Astrocyte (in vitro differentiated cells and primary cell): ENCODE measurements at regions not wholly inside any gene's neighbourhood (a gene's known extent, or its start where the extent isn't known, plus 50 kb on each side); places are given as distances from the start of the nearest gene placed in this dataset.
"Not testable (repeated sequence)": the region's sequence is repeated elsewhere in the genome, so short reads cannot be mapped to it uniquely, and the experiment has no call there.

Source experiments
- DNase-seq: peaks from one replicate; pipeline ENCODE4 v3.0.0-alpha.2; 2010; ENCODE audit warnings: low read depth
- FAIRE-seq: peaks from 2 replicates; lab custom pipeline; 2011; peaks lifted over from hg19 to GRCh38; lab: Jason Lieb, UNC
- H2AFZ ChIP-seq: 2 replicates; pipeline ENCODE4 v1.6.0; 2012; ENCODE audit warnings: low read depth, low read length, inconsistent platforms
- H3K27ac ChIP-seq: 2 replicates; pipeline ENCODE4 v1.5.1; 2011; ENCODE audit warnings: low read depth, low read length, inconsistent platforms
- H3K27me3 ChIP-seq: 2 replicates; pipeline ENCODE4 v1.6.0; 2011; ENCODE audit warnings: low read length, inconsistent platforms; ENCODE audit not compliant: insufficient read depth
- H3K36me3 ChIP-seq: 2 replicates; pipeline ENCODE4 v1.5.1; 2011; ENCODE audit warnings: low read length, inconsistent platforms; ENCODE audit not compliant: insufficient read depth
- H3K4me1 ChIP-seq: 2 replicates; pipeline ENCODE4 v1.5.1; 2011; ENCODE audit warnings: low read length, inconsistent platforms; ENCODE audit not compliant: insufficient read depth
- H3K4me2 ChIP-seq: 2 replicates; pipeline ENCODE4 v1.6.0; 2012; ENCODE audit warnings: low read length, inconsistent platforms
- H3K4me3 ChIP-seq: 2 replicates; pipeline ENCODE4 v1.5.1; 2011; ENCODE audit warnings: low read depth, mild to moderate bottlenecking, low read length, inconsistent platforms; ENCODE audit not compliant: insufficient read depth
- H3K79me2 ChIP-seq: 2 replicates; pipeline ENCODE4 v1.6.0; 2012; ENCODE audit warnings: mild to moderate bottlenecking, low read length, inconsistent platforms; ENCODE audit not compliant: insufficient read depth
- H3K9ac ChIP-seq: 2 replicates; pipeline ENCODE4 v1.6.0; 2012; ENCODE audit warnings: mild to moderate bottlenecking, low read length, inconsistent platforms
- H3K9me3 ChIP-seq: 2 replicates; pipeline ENCODE4 v1.5.1; 2012; ENCODE audit warnings: low read depth, mild to moderate bottlenecking, low read length, inconsistent platforms; ENCODE audit not compliant: insufficient read depth
- H4K20me1 ChIP-seq: 2 replicates; pipeline ENCODE4 v1.6.0; 2012; ENCODE audit warnings: low read length, inconsistent platforms; ENCODE audit not compliant: insufficient read depth
- H3K27ac Mint-ChIP-seq: one replicate; pipeline ENCODE4 v1.8.0; 2021; ENCODE audit warnings: mild to moderate bottlenecking, mixed read lengths; ENCODE audit not compliant: unreplicated experiment
- H3K27me3 Mint-ChIP-seq: one replicate; pipeline ENCODE4 v1.8.0; 2021; ENCODE audit warnings: low read depth, mixed read lengths; ENCODE audit not compliant: unreplicated experiment
- H3K36me3 Mint-ChIP-seq: one replicate; pipeline ENCODE4 v1.8.0; 2021; ENCODE audit warnings: low read depth, mixed read lengths; ENCODE audit not compliant: unreplicated experiment
- H3K4me1 Mint-ChIP-seq: one replicate; pipeline ENCODE4 v1.8.0; 2021; ENCODE audit warnings: low read depth, mixed read lengths; ENCODE audit not compliant: unreplicated experiment
- H3K4me3 Mint-ChIP-seq: one replicate; pipeline ENCODE4 v1.8.0; 2021; ENCODE audit warnings: mild to moderate bottlenecking, moderate library complexity, mixed read lengths; ENCODE audit not compliant: unreplicated experiment
- H3K9me3 Mint-ChIP-seq: one replicate; pipeline ENCODE4 v1.8.0; 2021; ENCODE audit warnings: mild to moderate bottlenecking, mixed read lengths; ENCODE audit not compliant: unreplicated experiment
- EZH2 ChIP-seq: IDR thresholded peaks from 2 replicates; pipeline ENCODE4 v1.6.1; 2012; ENCODE audit warnings: mild to moderate bottlenecking, low read length, inconsistent platforms; ENCODE audit not compliant: insufficient read depth
- TF ChIP-seq, protein P1 (sequence below): IDR thresholded peaks from 2 replicates; pipeline ENCODE4 v1.5.1; 2011; ENCODE audit warnings: low read depth, mild to moderate bottlenecking, inconsistent platforms, low read length, moderate library complexity; ENCODE audit not compliant: insufficient read depth

DNA sequence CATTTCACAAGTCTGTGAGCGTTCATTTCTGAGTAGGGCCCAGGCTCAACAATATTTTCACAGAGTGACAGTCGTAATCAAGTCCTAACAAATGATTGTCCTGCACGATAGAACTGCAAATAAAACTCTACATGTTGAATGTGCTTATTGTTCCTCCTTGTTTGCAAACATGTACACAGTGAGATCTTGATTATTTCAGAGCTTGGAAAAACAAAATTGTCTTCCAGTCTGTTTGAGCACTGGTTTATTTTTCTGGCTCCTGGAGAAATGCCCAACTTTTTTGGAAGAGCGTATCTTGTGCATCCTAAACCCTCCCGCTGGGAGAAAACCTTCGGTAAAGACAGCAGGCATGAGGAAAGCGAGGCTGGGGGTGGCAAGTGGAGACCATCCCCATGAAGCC, 91.1 kb downstream of the TEX36 start:
- H3K27me3 ChIP-seq: no peaks in the 10 kb centered on the region
- no peak overlapping the region for H3K27ac Mint-ChIP-seq
- no peak overlapping the region for H3K4me3 ChIP-seq
- DNase-seq (no peak), FAIRE-seq (no peak)
- no peaks in the 10 kb centered on the region for H3K9me3 ChIP-seq
- TF ChIP-seq EZH2: no peak
- TF ChIP-seq, protein P1, sequence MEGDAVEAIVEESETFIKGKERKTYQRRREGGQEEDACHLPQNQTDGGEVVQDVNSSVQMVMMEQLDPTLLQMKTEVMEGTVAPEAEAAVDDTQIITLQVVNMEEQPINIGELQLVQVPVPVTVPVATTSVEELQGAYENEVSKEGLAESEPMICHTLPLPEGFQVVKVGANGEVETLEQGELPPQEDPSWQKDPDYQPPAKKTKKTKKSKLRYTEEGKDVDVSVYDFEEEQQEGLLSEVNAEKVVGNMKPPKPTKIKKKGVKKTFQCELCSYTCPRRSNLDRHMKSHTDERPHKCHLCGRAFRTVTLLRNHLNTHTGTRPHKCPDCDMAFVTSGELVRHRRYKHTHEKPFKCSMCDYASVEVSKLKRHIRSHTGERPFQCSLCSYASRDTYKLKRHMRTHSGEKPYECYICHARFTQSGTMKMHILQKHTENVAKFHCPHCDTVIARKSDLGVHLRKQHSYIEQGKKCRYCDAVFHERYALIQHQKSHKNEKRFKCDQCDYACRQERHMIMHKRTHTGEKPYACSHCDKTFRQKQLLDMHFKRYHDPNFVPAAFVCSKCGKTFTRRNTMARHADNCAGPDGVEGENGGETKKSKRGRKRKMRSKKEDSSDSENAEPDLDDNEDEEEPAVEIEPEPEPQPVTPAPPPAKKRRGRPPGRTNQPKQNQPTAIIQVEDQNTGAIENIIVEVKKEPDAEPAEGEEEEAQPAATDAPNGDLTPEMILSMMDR: no peak
- no peaks in the 10 kb centered on the region for H3K4me1 Mint-ChIP-seq
- H3K36me3 ChIP-seq: no peaks in the 10 kb centered on the region
- no peak overlapping the region for H3K4me2 ChIP-seq
- no peak overlapping the region for H3K27ac ChIP-seq
- no peaks in the 10 kb centered on the region for H3K36me3 Mint-ChIP-seq
- H3K4me3 Mint-ChIP-seq: no peak overlapping the region
- H4K20me1 ChIP-seq: no peaks in the 10 kb centered on the region
- no peak overlapping the region for H2AFZ ChIP-seq
- no peaks in the 10 kb centered on the region for H3K4me1 ChIP-seq
- H3K9ac ChIP-seq: no peak overlapping the region
- H3K9me3 Mint-ChIP-seq: peaks cover 12% of the 10 kb centered on the region
- H3K79me2 ChIP-seq: no peaks in the 10 kb centered on the region
- peaks cover 3% of the 10 kb centered on the region for H3K27me3 Mint-ChIP-seq

DNA sequence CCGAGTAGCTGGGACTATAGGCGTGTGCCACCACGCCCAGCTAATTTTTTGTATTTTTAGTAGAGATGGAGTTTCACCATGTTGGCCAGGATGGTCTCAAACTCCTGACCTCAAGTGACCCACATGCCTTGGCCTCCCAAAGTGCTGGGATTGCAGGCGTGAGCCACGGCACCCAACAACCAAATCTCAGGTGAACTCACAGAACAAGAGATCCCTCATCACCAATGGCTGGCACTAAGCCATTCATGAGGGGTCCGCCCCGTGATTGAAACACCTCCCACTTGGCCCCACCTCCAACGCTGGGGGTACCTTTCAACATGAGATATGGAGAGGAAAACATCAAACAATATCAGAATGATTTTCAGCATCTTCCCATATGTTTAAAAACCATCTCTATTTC, 94.2 kb downstream of the TEX36 start:
- H3K4me2 ChIP-seq, H3K4me1 Mint-ChIP-seq, H2AFZ ChIP-seq, H3K36me3 Mint-ChIP-seq, FAIRE-seq, H3K9me3 ChIP-seq, DNase-seq, H3K79me2 ChIP-seq, H4K20me1 ChIP-seq, H3K27me3 Mint-ChIP-seq, H3K27me3 ChIP-seq, H3K4me1 ChIP-seq, H3K4me3 Mint-ChIP-seq, H3K36me3 ChIP-seq, H3K27ac Mint-ChIP-seq, H3K27ac ChIP-seq, H3K9me3 Mint-ChIP-seq, H3K4me3 ChIP-seq, H3K9ac ChIP-seq: not testable (repeated sequence)

DNA sequence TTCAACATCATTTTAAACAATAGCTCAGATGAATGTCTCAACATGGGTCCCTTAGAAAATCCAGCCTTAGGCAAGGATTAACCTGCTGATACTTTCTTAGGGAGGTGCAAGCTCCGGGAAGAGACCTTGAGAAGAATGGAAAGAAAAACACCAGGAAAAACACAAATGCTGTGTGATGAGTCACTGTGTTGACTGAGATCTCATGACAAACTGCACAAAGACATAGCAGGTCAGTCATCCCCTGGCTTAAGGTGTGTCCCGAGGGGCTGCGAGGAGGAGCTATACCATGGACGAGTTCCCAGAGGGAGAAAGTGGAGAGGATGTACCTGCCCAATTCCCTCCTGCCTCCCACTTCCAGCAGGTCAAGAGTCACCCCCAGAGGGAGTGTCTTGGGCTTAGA, 98.0 kb downstream of the TEX36 start:
- Histone ChIP-seq H3K4me2 (no peak overlapping the region), H3K27ac (no peak overlapping the region), H2AFZ (no peak overlapping the region), H3K79me2 (no peaks in the 10 kb centered on the region), H3K9ac (no peak overlapping the region), H3K9me3 (no peaks in the 10 kb centered on the region), H3K4me1 (no peaks in the 10 kb centered on the region), H3K36me3 (no peaks in the 10 kb centered on the region), H3K27me3 (no peaks in the 10 kb centered on the region), H3K4me3 (no peak overlapping the region), H4K20me1 (no peaks in the 10 kb centered on the region)
- Mint-ChIP-seq H3K27me3 (no peaks in the 10 kb centered on the region), H3K9me3 (peaks cover 2% of the 10 kb centered on the region), H3K27ac (no peak overlapping the region), H3K4me3 (no peak overlapping the region), H3K4me1 (no peaks in the 10 kb centered on the region), H3K36me3 (no peaks in the 10 kb centered on the region)
- TF ChIP-seq EZH2: no peak
- TF ChIP-seq, protein P1: no peak
- DNase-seq: no peak
- no peak for FAIRE-seq
